Gastroesophageal sphincter (tissue), 3 donors: ENCODE measurements at regions not wholly inside any gene's neighbourhood (a gene's known extent, or its start where the extent isn't known, plus 50 kb on each side); places are given as distances from the start of the nearest gene placed in this dataset.

Source experiments
- POLR2A ChIP-seq, 2 donors: fragments of 450-650 bp; IDR thresholded peaks; one replicate each; pipeline ENCODE4 v1.6.1; 2017; ENCODE audit warnings: antibody characterized with exemption in 2 of 2, mild to moderate bottlenecking in 2 of 2, moderate library complexity in 1 of 2
- TF ChIP-seq, protein P1 (sequence below), 4 experiments: fragments of 200-600 bp in 2 of 4; fragments of 450-650 bp in 2 of 4; sonication (generic) in 1 of 4; IDR thresholded peaks; one replicate each; pipeline ENCODE4 v1.5.1; 2017 to 2019; ENCODE audit warnings: antibody characterized with exemption in 4 of 4, mild to moderate bottlenecking in 2 of 4, moderate library complexity in 2 of 4

- no peak for TF ChIP-seq POLR2A (IDR thresholded peaks at IDR 0.05)
- TF ChIP-seq, protein P1, sequence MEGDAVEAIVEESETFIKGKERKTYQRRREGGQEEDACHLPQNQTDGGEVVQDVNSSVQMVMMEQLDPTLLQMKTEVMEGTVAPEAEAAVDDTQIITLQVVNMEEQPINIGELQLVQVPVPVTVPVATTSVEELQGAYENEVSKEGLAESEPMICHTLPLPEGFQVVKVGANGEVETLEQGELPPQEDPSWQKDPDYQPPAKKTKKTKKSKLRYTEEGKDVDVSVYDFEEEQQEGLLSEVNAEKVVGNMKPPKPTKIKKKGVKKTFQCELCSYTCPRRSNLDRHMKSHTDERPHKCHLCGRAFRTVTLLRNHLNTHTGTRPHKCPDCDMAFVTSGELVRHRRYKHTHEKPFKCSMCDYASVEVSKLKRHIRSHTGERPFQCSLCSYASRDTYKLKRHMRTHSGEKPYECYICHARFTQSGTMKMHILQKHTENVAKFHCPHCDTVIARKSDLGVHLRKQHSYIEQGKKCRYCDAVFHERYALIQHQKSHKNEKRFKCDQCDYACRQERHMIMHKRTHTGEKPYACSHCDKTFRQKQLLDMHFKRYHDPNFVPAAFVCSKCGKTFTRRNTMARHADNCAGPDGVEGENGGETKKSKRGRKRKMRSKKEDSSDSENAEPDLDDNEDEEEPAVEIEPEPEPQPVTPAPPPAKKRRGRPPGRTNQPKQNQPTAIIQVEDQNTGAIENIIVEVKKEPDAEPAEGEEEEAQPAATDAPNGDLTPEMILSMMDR (IDR thresholded peaks at IDR 0.05): no peak
Measured at GRCh38 chr16:87542531-87543102, 49.8 kb upstream of the ZCCHC14 start.
